B cell (primary cell): ENCODE measurements at regions not wholly inside any gene's neighbourhood (a gene's known extent, or its start where the extent isn't known, plus 50 kb on each side); places are given as distances from the start of the nearest gene placed in this dataset.

ENCODE experiments used
- CTCF ChIP-seq: fragments of 200-600 bp; IDR thresholded peaks from one replicate; pipeline ENCODE4 v1.8.0; 2022; ENCODE audit warnings: antibody characterized with exemption, mild to moderate bottlenecking
- EZH2 ChIP-seq: IDR thresholded peaks from 2 replicates; pipeline ENCODE4 v1.6.1; 2012; ENCODE audit warnings: borderline replicate concordance, low read depth, mild to moderate bottlenecking, moderate library complexity, low read length; ENCODE audit not compliant: insufficient read depth, poor library complexity, severe bottlenecking

- no peak for TF ChIP-seq CTCF
- no peak for TF ChIP-seq EZH2
Measured at GRCh38 chr1:198024336-198024735, 107.2 kb downstream of the LHX9 start.
